ENCODE measurements at regions not wholly inside any gene's neighbourhood (a gene's known extent, or its start where the extent isn't known, plus 50 kb on each side); places are given as distances from the start of the nearest gene placed in this dataset.
A peak's percentile ranks its signal among the peaks of the same experiment; 100 is the strongest.

- Histone ChIP-seq H4K20me1 (ENCODE audit: low read depth) (no peaks in the 10 kb centered on the region), H3K4me3 (no peak overlapping the region), H3K4me2 (peak overlapping the region; percentile 48), H3K9ac (no peak overlapping the region), H3K79me2 (ENCODE audit: low read depth) (no peaks in the 10 kb centered on the region), H3K4me1 (peaks cover 30% of the 10 kb centered on the region), H3K27me3 (no peaks in the 10 kb centered on the region), H3F3A (ENCODE audit: low read depth) (no peaks in the 10 kb centered on the region), H3K27ac (no peak overlapping the region), H3K9me3 (ENCODE audit: low read depth) (no peaks in the 10 kb centered on the region), H3K36me3 (no peaks in the 10 kb centered on the region), H2AFZ (replicated peaks) (no peak overlapping the region)
- Mint-ChIP-seq H3K36me3 (no peaks in the 10 kb centered on the region), H3K27ac (no peak overlapping the region), H3K4me3 (peak overlapping the region; percentile 3), H3K27me3 (ENCODE audit: insufficient read depth, low read depth) (no peaks in the 10 kb centered on the region), H3K9me3 (no peaks in the 10 kb centered on the region), H3K4me1 (peaks cover 44% of the 10 kb centered on the region)
- TF ChIP-seq CTCF (IDR thresholded peaks at IDR 0.05), result no peak
- TF ChIP-seq EZH2phosphoT487 (IDR thresholded peaks at IDR 0.05), result no peak
- no peak for TF ChIP-seq EZH2 (IDR thresholded peaks at IDR 0.05)
- DNase-seq (ENCODE audit: low spot score), result peak; percentile 25
These were observed 470.5 kb upstream of the DAB1 start for GRCh38 chr1:57894315-57894714.

GRCh38 chr1:57889676-57890320, 465.9 kb upstream of the DAB1 start:
- Mint-ChIP-seq H3K4me3 (no peak overlapping the region), H3K4me1 (peaks cover 42% of the 10 kb centered on the region), H3K36me3 (no peaks in the 10 kb centered on the region), H3K9me3 (no peaks in the 10 kb centered on the region), H3K27ac (no peak overlapping the region), H3K27me3 (ENCODE audit: insufficient read depth, low read depth) (no peaks in the 10 kb centered on the region)
- TF ChIP-seq CTCF (IDR thresholded peaks at IDR 0.05), result no peak
- no peak for TF ChIP-seq EZH2 (IDR thresholded peaks at IDR 0.05)
- TF ChIP-seq EZH2phosphoT487 (IDR thresholded peaks at IDR 0.05), result no peak
- Histone ChIP-seq H2AFZ (replicated peaks) (no peak overlapping the region), H3K9me3 (ENCODE audit: low read depth) (no peaks in the 10 kb centered on the region), H3K79me2 (ENCODE audit: low read depth) (no peaks in the 10 kb centered on the region), H3K4me1 (peaks cover 7% of the 10 kb centered on the region), H3K36me3 (no peaks in the 10 kb centered on the region), H3K4me2 (no peak overlapping the region), H4K20me1 (ENCODE audit: low read depth) (no peaks in the 10 kb centered on the region), H3F3A (ENCODE audit: low read depth) (no peaks in the 10 kb centered on the region), H3K4me3 (no peak overlapping the region), H3K27me3 (no peaks in the 10 kb centered on the region), H3K9ac (no peak overlapping the region), H3K27ac (no peak overlapping the region)
- DNase-seq (ENCODE audit: low spot score), result no peak

GRCh38 chr1:57887964-57888491, 464.2 kb upstream of the DAB1 start:
- H3K36me3 Mint-ChIP-seq, result no peaks in the 10 kb centered on the region
- H3K36me3 ChIP-seq, result no peaks in the 10 kb centered on the region

More at GRCh38 chr1:57887964-57888491, 464.2 kb upstream of the DAB1 start:
- H3K27ac ChIP-seq, result no peak overlapping the region
- DNase-seq (ENCODE audit: low spot score), result no peak
- H3K9me3 ChIP-seq (ENCODE audit: low read depth), result no peaks in the 10 kb centered on the region
- no peak overlapping the region for H3K4me3 ChIP-seq
- Mint-ChIP-seq H3K9me3 (no peaks in the 10 kb centered on the region), H3K4me3 (no peak overlapping the region), H3K4me1 (peaks cover 44% of the 10 kb centered on the region), H3K27me3 (ENCODE audit: insufficient read depth, low read depth) (no peaks in the 10 kb centered on the region), H3K27ac (no peak overlapping the region)
- peaks cover 11% of the 10 kb centered on the region for H3K4me1 ChIP-seq
- H4K20me1 ChIP-seq (ENCODE audit: low read depth), result no peaks in the 10 kb centered on the region
- H3K9ac ChIP-seq, result no peak overlapping the region
- no peak for TF ChIP-seq EZH2phosphoT487 (IDR thresholded peaks at IDR 0.05)
- no peak for TF ChIP-seq EZH2 (IDR thresholded peaks at IDR 0.05)
- TF ChIP-seq CTCF (IDR thresholded peaks at IDR 0.05), result no peak
- H2AFZ ChIP-seq (replicated peaks), result no peak overlapping the region
- H3K4me2 ChIP-seq, result no peak overlapping the region
- peaks cover 7% of the 10 kb centered on the region for H3F3A ChIP-seq (ENCODE audit: low read depth)
- no peaks in the 10 kb centered on the region for H3K79me2 ChIP-seq (ENCODE audit: low read depth)
- no peaks in the 10 kb centered on the region for H3K27me3 ChIP-seq

All from neural progenitor cell (in vitro differentiated cells).